HUES6 (cell line): ENCODE measurements at regions not wholly inside any gene's neighbourhood (a gene's known extent, or its start where the extent isn't known, plus 50 kb on each side); places are given as distances from the start of the nearest gene placed in this dataset.

Experiments
- H3K27ac ChIP-seq: 2 replicates; pipeline ENCODE4 v1.7.0; 2013; ENCODE audit warnings: low read depth, mild to moderate bottlenecking, low read length, inconsistent platforms
- H3K27me3 ChIP-seq: 2 replicates; pipeline ENCODE4 v1.6.1; 2013; ENCODE audit warnings: low read length; ENCODE audit not compliant: control insufficient read depth, insufficient read depth
- H3K36me3 ChIP-seq: 2 replicates; pipeline ENCODE4 v1.6.1; 2013; ENCODE audit warnings: low read length; ENCODE audit not compliant: control insufficient read depth, insufficient read depth
- H3K4me1 ChIP-seq: 2 replicates; pipeline ENCODE4 v1.6.1; 2013; ENCODE audit warnings: low read length; ENCODE audit not compliant: control insufficient read depth, insufficient read depth
- H3K4me3 ChIP-seq: 2 replicates; pipeline ENCODE4 v1.5.1; 2013; ENCODE audit warnings: low read depth, low read length
- H3K9ac ChIP-seq: one replicate; pipeline ENCODE4 v1.6.1; 2013; ENCODE audit warnings: mild to moderate bottlenecking, low read length
- H3K9me3 ChIP-seq: 2 replicates; pipeline ENCODE4 v1.6.1; 2013; ENCODE audit warnings: low read depth, low read length; ENCODE audit not compliant: control insufficient read depth, insufficient read depth

- no peak overlapping the region for H3K9ac ChIP-seq
- H3K4me3 ChIP-seq = no peak overlapping the region
- H3K27ac ChIP-seq = no peak overlapping the region
- peaks cover 2% of the 10 kb centered on the region; the same call in 1 of the 2 replicates for H3K9me3 ChIP-seq
- H3K27me3 ChIP-seq = no peaks in the 10 kb centered on the region
- no peaks in the 10 kb centered on the region for H3K4me1 ChIP-seq
- no peaks in the 10 kb centered on the region for H3K36me3 ChIP-seq
These were observed 631.1 kb upstream of the MBL2 start for GRCh38 chr10:53403688-53404087.

- peaks cover 4% of the 10 kb centered on the region for H3K9me3 ChIP-seq
- no peak overlapping the region for H3K27ac ChIP-seq
- H3K36me3 ChIP-seq = no peaks in the 10 kb centered on the region
- H3K27me3 ChIP-seq = no peaks in the 10 kb centered on the region
- H3K4me3 ChIP-seq = no peak overlapping the region
- H3K4me1 ChIP-seq = no peaks in the 10 kb centered on the region
- no peak overlapping the region for H3K9ac ChIP-seq
These were observed 630.0 kb upstream of the MBL2 start for GRCh38 chr10:53402594-53402993.

- Histone ChIP-seq H3K4me1 (no peaks in the 10 kb centered on the region), H3K36me3 (no peaks in the 10 kb centered on the region), H3K9me3 (peaks cover 14% of the 10 kb centered on the region), H3K4me3 (no peak overlapping the region), H3K27me3 (no peaks in the 10 kb centered on the region), H3K9ac (no peak overlapping the region), H3K27ac (no peak overlapping the region)
These were observed 629.0 kb upstream of the MBL2 start for GRCh38 chr10:53401536-53401935.

- H3K9me3 ChIP-seq = peaks cover 47% of the 10 kb centered on the region
These were observed 624.3 kb upstream of the MBL2 start for GRCh38 chr10:53396876-53397275.

GRCh38 chr10:53395449-53395848, 622.9 kb upstream of the MBL2 start:
- H3K9me3 ChIP-seq = peaks cover 50% of the 10 kb centered on the region
- H3K9ac ChIP-seq = no peak overlapping the region
- H3K27me3 ChIP-seq = no peaks in the 10 kb centered on the region
- no peak overlapping the region for H3K4me3 ChIP-seq
- no peaks in the 10 kb centered on the region for H3K4me1 ChIP-seq
- peaks cover 10% of the 10 kb centered on the region; the same call in 1 of the 2 replicates for H3K36me3 ChIP-seq
- no peak overlapping the region for H3K27ac ChIP-seq

More at GRCh38 chr10:53396876-53397275, 624.3 kb upstream of the MBL2 start:
- H3K4me1 ChIP-seq = no peaks in the 10 kb centered on the region
- no peak overlapping the region for H3K4me3 ChIP-seq
- H3K27me3 ChIP-seq = no peaks in the 10 kb centered on the region
- H3K36me3 ChIP-seq = peaks cover 10% of the 10 kb centered on the region; the same call in 1 of the 2 replicates
- H3K9ac ChIP-seq = no peak overlapping the region
- no peak overlapping the region for H3K27ac ChIP-seq

- H3K27me3 ChIP-seq = no peaks in the 10 kb centered on the region
- H3K4me3 ChIP-seq = no peak overlapping the region
- H3K36me3 ChIP-seq = no peaks in the 10 kb centered on the region
- H3K9me3 ChIP-seq = peaks cover 5% of the 10 kb centered on the region; the same call in 1 of the 2 replicates
- no peak overlapping the region for H3K27ac ChIP-seq
- H3K9ac ChIP-seq = no peak overlapping the region
- no peaks in the 10 kb centered on the region for H3K4me1 ChIP-seq
These were observed 615.0 kb upstream of the MBL2 start for GRCh38 chr10:53387562-53387961.

- H3K4me3 ChIP-seq = no peak overlapping the region
- H3K4me1 ChIP-seq = no peaks in the 10 kb centered on the region
- H3K9me3 ChIP-seq = no peaks in the 10 kb centered on the region; the same call in 1 of the 2 replicates
- no peak overlapping the region for H3K9ac ChIP-seq
- H3K27ac ChIP-seq = no peak overlapping the region
- H3K36me3 ChIP-seq = no peaks in the 10 kb centered on the region
- H3K27me3 ChIP-seq = no peaks in the 10 kb centered on the region
These were observed 610.0 kb upstream of the MBL2 start for GRCh38 chr10:53382543-53382942.

GRCh38 chr10:53379956-53380355, 607.4 kb upstream of the MBL2 start:
- Histone ChIP-seq H3K36me3 (no peaks in the 10 kb centered on the region), H3K9ac (no peak overlapping the region), H3K9me3 (peaks cover 6% of the 10 kb centered on the region; the same call in 1 of the 2 replicates), H3K27me3 (no peaks in the 10 kb centered on the region), H3K27ac (no peak overlapping the region), H3K4me1 (no peaks in the 10 kb centered on the region), H3K4me3 (no peak overlapping the region)

GRCh38 chr10:53370347-53370746, 597.8 kb upstream of the MBL2 start:
- H3K4me3 ChIP-seq = no peak overlapping the region
- no peak overlapping the region for H3K9ac ChIP-seq
- H3K4me1 ChIP-seq = no peaks in the 10 kb centered on the region
- no peaks in the 10 kb centered on the region for H3K27me3 ChIP-seq
- no peak overlapping the region for H3K27ac ChIP-seq
- peaks cover 6% of the 10 kb centered on the region; the same call in 1 of the 2 replicates for H3K9me3 ChIP-seq
- no peaks in the 10 kb centered on the region for H3K36me3 ChIP-seq

GRCh38 chr10:53361936-53362335, 589.4 kb upstream of the MBL2 start:
- Histone ChIP-seq H3K27ac (no peak overlapping the region), H3K9ac (no peak overlapping the region), H3K4me1 (peaks cover 22% of the 10 kb centered on the region), H3K4me3 (no peak overlapping the region), H3K36me3 (no peaks in the 10 kb centered on the region; the same call in 1 of the 2 replicates), H3K27me3 (no peaks in the 10 kb centered on the region), H3K9me3 (peaks cover 16% of the 10 kb centered on the region; the same call in 1 of the 2 replicates)

- Histone ChIP-seq H3K36me3 (no peaks in the 10 kb centered on the region; the same call in 1 of the 2 replicates), H3K4me3 (no peak overlapping the region), H3K27me3 (no peaks in the 10 kb centered on the region), H3K9ac (no peak overlapping the region), H3K9me3 (peaks cover 16% of the 10 kb centered on the region; the same call in 1 of the 2 replicates), H3K4me1 (peaks cover 22% of the 10 kb centered on the region), H3K27ac (no peak overlapping the region)
These were observed 588.7 kb upstream of the MBL2 start for GRCh38 chr10:53361281-53361680.
